ENCODE measurements at regions not wholly inside any gene's neighbourhood (a gene's known extent, or its start where the extent isn't known, plus 50 kb on each side); places are given as distances from the start of the nearest gene placed in this dataset.
A peak's percentile ranks its signal among the peaks of the same experiment; 100 is the strongest.

- no peak overlapping the region for H3K27ac Mint-ChIP-seq
- H3K36me3 Mint-ChIP-seq (ENCODE audit: low read depth) = no peaks in the 10 kb centered on the region
- no peaks in the 10 kb centered on the region for H3K9me3 Mint-ChIP-seq
- H3K4me1 Mint-ChIP-seq = peaks cover 5% of the 10 kb centered on the region; the same call in 2 of the 3 replicates
- TF ChIP-seq EZH2phosphoT487 (IDR thresholded peaks at IDR 0.05; ENCODE audit: unreplicated experiment) (no peak), CREB1 (CRISPR knock-in tag; IDR thresholded peaks at IDR 0.05; ENCODE audit: low read depth) (no peak), EZH2 (IDR thresholded peaks at IDR 0.05; ENCODE audit: low read depth, unreplicated experiment) (no peak), POLR2AphosphoS5 (IDR thresholded peaks at IDR 0.05; ENCODE audit: low read depth) (no peak), STAT1 (IDR thresholded peaks at IDR 0.05; ENCODE audit: unreplicated experiment) (no peak)
- Histone ChIP-seq H3K79me2 (replicated peaks; ENCODE audit: insufficient read depth) (no peaks in the 10 kb centered on the region), H2AFZ (no peak overlapping the region), H3K4me1 (ENCODE audit: insufficient read depth) (peaks cover 1% of the 10 kb centered on the region; the same call in 1 of the 2 replicates), H4K20me1 (replicated peaks; ENCODE audit: insufficient read depth) (no peaks in the 10 kb centered on the region), H3K36me3 (ENCODE audit: insufficient read depth) (no peaks in the 10 kb centered on the region), H3K27me3 (ENCODE audit: insufficient read depth) (no peaks in the 10 kb centered on the region), H3K27ac (ENCODE audit: low read depth) (no peak overlapping the region), H3F3A (replicated peaks; ENCODE audit: low read depth) (no peaks in the 10 kb centered on the region), H3K4me3 (no peak overlapping the region), H3K4me2 (no peak overlapping the region), H3K9me2 (ENCODE audit: insufficient read depth) (no peaks in the 10 kb centered on the region)
- ATAC-seq = no peak
- H3K4me3 Mint-ChIP-seq = no peak overlapping the region
- no peaks in the 10 kb centered on the region for H3K27me3 Mint-ChIP-seq (ENCODE audit: insufficient read depth, low read depth, poor library complexity)
- no peak for DNase-seq (ENCODE audit: low spot score)
These were observed 436.4 kb downstream of the LRRIQ3 start for GRCh38 chr1:73761559-73761958.

DNA sequence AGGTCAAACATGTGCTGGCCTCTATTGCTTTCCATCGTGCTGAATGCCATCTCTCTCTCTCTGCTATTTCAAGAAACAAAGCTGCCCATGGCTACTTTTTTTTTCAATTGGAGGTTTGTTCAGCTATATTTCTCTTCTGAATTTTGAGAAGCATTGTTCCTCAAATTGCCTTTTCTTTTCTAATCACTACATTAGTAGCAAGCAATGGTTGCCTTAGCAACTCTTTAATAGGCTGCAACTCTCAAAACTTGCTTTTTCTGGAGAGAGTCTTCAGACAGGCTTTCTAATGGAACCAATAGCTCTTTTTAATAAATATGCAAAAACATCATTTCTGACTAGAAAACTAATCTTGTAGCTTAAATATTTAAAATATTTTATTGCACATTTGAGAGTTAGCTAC lies 439.0 kb downstream of the LRRIQ3 start:
- no peak overlapping the region for H3K4me2 ChIP-seq
- Mint-ChIP-seq H3K27ac (no peak overlapping the region), H3K27me3 (ENCODE audit: insufficient read depth, low read depth, poor library complexity) (no peaks in the 10 kb centered on the region), H3K36me3 (ENCODE audit: low read depth) (no peaks in the 10 kb centered on the region), H3K4me3 (no peak overlapping the region), H3K4me1 (peaks cover 12% of the 10 kb centered on the region; the same call in 2 of the 3 replicates), H3K9me3 (no peaks in the 10 kb centered on the region)
- H2AFZ ChIP-seq = peak overlapping the region; percentile 11; the same call in 1 of the 2 replicates
- no peaks in the 10 kb centered on the region for H4K20me1 ChIP-seq (replicated peaks; ENCODE audit: insufficient read depth)
- no peak for DNase-seq (ENCODE audit: low spot score)
- H3K27me3 ChIP-seq (ENCODE audit: insufficient read depth) = no peaks in the 10 kb centered on the region
- H3K36me3 ChIP-seq (ENCODE audit: insufficient read depth) = no peaks in the 10 kb centered on the region
- TF ChIP-seq ZNF114 (CRISPR knock-in tag; IDR thresholded peaks at IDR 0.05) (no peak), NANOG (IDR thresholded peaks at IDR 0.05; ENCODE audit: borderline replicate concordance) (no peak), POLR2AphosphoS5 (IDR thresholded peaks at IDR 0.05; ENCODE audit: low read depth) (no peak), EZH2phosphoT487 (IDR thresholded peaks at IDR 0.05; ENCODE audit: unreplicated experiment) (no peak), EZH2 (IDR thresholded peaks at IDR 0.05; ENCODE audit: low read depth, unreplicated experiment) (no peak), CREB1 (CRISPR knock-in tag; IDR thresholded peaks at IDR 0.05; ENCODE audit: low read depth) (no peak), JUNB (IDR thresholded peaks at IDR 0.05; ENCODE audit: unreplicated experiment) (no peak), ZNF331 (CRISPR knock-in tag; IDR thresholded peaks at IDR 0.05; ENCODE audit: low read depth) (no peak), STAT1 (IDR thresholded peaks at IDR 0.05; ENCODE audit: unreplicated experiment) (no peak)
- TF ChIP-seq, protein P1, sequence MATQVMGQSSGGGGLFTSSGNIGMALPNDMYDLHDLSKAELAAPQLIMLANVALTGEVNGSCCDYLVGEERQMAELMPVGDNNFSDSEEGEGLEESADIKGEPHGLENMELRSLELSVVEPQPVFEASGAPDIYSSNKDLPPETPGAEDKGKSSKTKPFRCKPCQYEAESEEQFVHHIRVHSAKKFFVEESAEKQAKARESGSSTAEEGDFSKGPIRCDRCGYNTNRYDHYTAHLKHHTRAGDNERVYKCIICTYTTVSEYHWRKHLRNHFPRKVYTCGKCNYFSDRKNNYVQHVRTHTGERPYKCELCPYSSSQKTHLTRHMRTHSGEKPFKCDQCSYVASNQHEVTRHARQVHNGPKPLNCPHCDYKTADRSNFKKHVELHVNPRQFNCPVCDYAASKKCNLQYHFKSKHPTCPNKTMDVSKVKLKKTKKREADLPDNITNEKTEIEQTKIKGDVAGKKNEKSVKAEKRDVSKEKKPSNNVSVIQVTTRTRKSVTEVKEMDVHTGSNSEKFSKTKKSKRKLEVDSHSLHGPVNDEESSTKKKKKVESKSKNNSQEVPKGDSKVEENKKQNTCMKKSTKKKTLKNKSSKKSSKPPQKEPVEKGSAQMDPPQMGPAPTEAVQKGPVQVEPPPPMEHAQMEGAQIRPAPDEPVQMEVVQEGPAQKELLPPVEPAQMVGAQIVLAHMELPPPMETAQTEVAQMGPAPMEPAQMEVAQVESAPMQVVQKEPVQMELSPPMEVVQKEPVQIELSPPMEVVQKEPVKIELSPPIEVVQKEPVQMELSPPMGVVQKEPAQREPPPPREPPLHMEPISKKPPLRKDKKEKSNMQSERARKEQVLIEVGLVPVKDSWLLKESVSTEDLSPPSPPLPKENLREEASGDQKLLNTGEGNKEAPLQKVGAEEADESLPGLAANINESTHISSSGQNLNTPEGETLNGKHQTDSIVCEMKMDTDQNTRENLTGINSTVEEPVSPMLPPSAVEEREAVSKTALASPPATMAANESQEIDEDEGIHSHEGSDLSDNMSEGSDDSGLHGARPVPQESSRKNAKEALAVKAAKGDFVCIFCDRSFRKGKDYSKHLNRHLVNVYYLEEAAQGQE (IDR thresholded peaks at IDR 0.05; ENCODE audit: unreplicated experiment) = no peak
- TF ChIP-seq, protein P2, sequence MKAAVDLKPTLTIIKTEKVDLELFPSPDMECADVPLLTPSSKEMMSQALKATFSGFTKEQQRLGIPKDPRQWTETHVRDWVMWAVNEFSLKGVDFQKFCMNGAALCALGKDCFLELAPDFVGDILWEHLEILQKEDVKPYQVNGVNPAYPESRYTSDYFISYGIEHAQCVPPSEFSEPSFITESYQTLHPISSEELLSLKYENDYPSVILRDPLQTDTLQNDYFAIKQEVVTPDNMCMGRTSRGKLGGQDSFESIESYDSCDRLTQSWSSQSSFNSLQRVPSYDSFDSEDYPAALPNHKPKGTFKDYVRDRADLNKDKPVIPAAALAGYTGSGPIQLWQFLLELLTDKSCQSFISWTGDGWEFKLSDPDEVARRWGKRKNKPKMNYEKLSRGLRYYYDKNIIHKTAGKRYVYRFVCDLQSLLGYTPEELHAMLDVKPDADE (IDR thresholded peaks at IDR 0.05) = no peak
- TF ChIP-seq, protein P3, sequence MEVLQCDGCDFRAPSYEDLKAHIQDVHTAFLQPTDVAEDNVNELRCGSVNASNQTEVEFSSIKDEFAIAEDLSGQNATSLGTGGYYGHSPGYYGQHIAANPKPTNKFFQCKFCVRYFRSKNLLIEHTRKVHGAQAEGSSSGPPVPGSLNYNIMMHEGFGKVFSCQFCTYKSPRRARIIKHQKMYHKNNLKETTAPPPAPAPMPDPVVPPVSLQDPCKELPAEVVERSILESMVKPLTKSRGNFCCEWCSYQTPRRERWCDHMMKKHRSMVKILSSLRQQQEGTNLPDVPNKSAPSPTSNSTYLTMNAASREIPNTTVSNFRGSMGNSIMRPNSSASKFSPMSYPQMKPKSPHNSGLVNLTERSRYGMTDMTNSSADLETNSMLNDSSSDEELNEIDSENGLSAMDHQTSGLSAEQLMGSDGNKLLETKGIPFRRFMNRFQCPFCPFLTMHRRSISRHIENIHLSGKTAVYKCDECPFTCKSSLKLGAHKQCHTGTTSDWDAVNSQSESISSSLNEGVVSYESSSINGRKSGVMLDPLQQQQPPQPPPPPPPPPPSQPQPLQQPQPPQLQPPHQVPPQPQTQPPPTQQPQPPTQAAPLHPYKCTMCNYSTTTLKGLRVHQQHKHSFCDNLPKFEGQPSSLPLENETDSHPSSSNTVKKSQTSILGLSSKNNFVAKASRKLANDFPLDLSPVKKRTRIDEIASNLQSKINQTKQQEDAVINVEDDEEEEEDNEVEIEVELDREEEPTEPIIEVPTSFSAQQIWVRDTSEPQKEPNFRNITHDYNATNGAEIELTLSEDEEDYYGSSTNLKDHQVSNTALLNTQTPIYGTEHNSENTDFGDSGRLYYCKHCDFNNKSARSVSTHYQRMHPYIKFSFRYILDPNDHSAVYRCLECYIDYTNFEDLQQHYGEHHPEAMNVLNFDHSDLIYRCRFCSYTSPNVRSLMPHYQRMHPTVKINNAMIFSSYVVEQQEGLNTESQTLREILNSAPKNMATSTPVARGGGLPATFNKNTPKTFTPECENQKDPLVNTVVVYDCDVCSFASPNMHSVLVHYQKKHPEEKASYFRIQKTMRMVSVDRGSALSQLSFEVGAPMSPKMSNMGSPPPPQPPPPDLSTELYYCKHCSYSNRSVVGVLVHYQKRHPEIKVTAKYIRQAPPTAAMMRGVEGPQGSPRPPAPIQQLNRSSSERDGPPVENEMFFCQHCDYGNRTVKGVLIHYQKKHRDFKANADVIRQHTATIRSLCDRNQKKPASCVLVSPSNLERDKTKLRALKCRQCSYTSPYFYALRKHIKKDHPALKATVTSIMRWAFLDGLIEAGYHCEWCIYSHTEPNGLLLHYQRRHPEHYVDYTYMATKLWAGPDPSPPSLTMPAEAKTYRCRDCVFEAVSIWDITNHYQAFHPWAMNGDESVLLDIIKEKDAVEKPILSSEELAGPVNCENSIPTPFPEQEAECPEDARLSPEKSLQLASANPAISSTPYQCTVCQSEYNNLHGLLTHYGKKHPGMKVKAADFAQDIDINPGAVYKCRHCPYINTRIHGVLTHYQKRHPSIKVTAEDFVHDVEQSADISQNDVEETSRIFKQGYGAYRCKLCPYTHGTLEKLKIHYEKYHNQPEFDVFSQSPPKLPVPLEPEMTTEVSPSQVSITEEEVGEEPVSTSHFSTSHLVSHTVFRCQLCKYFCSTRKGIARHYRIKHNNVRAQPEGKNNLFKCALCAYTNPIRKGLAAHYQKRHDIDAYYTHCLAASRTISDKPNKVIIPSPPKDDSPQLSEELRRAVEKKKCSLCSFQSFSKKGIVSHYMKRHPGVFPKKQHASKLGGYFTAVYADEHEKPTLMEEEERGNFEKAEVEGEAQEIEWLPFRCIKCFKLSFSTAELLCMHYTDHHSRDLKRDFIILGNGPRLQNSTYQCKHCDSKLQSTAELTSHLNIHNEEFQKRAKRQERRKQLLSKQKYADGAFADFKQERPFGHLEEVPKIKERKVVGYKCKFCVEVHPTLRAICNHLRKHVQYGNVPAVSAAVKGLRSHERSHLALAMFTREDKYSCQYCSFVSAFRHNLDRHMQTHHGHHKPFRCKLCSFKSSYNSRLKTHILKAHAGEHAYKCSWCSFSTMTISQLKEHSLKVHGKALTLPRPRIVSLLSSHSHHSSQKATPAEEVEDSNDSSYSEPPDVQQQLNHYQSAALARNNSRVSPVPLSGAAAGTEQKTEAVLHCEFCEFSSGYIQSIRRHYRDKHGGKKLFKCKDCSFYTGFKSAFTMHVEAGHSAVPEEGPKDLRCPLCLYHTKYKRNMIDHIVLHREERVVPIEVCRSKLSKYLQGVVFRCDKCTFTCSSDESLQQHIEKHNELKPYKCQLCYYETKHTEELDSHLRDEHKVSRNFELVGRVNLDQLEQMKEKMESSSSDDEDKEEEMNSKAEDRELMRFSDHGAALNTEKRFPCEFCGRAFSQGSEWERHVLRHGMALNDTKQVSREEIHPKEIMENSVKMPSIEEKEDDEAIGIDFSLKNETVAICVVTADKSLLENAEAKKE (CRISPR knock-in tag; IDR thresholded peaks at IDR 0.05) = no peak
- no peak overlapping the region for H3K27ac ChIP-seq (ENCODE audit: low read depth)
- H3K4me3 ChIP-seq = no peak overlapping the region
- H3K9me2 ChIP-seq (ENCODE audit: insufficient read depth) = no peaks in the 10 kb centered on the region
- no peaks in the 10 kb centered on the region for H3K79me2 ChIP-seq (replicated peaks; ENCODE audit: insufficient read depth)
- H3F3A ChIP-seq (replicated peaks; ENCODE audit: low read depth) = no peaks in the 10 kb centered on the region
- peaks cover 10% of the 10 kb centered on the region for H3K4me1 ChIP-seq (ENCODE audit: insufficient read depth)
- no peak for ATAC-seq

All from GM23338 (cell line).